ENCODE measurements at regions not wholly inside any gene's neighbourhood (a gene's known extent, or its start where the extent isn't known, plus 50 kb on each side); places are given as distances from the start of the nearest gene placed in this dataset.

DNA sequence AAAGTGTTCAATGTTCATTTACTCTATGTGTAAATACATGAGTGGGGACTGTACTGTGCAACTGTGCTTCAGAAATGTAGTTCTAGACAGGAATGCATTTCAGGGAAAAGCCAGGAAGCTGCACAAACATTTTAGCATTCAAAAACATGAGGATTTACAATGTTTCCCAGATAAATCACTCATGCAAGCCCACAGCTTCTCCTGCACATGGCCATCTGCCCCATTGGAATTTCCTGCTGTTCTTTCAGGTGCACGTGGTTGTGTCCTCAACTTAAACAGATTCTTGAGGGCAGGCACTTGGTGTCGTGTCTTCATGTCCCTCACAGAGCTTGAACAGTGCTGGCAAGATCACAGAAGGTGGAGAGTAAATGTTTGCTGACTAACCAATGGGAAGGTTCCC lies 101.5 kb downstream of the UNC5CL start:
- no peak overlapping the region for H3K9ac ChIP-seq (ENCODE audit: low read length)
- no peaks in the 10 kb centered on the region for H3K36me3 ChIP-seq (ENCODE audit: control insufficient read depth, insufficient read depth, low read length)
- no peaks in the 10 kb centered on the region for H3K27me3 ChIP-seq (ENCODE audit: control insufficient read depth, insufficient read depth, low read length)
- no peak overlapping the region for H3K27ac ChIP-seq (ENCODE audit: low read depth, low read length)
- H3K4me1 ChIP-seq (ENCODE audit: control insufficient read depth, insufficient read depth, low read length), result peaks cover 6% of the 10 kb centered on the region; the same call in 1 of the 2 replicates
- H3K9me3 ChIP-seq (ENCODE audit: control insufficient read depth, insufficient read depth, low read depth, low read length), result no peaks in the 10 kb centered on the region
- no peak overlapping the region for H3K4me3 ChIP-seq (ENCODE audit: low read depth, low read length)

GRCh38 chr6:40936818-40937251 lies 102.2 kb downstream of the UNC5CL start:
- H3K4me3 ChIP-seq (ENCODE audit: low read depth, low read length), result no peak overlapping the region
- H3K9me3 ChIP-seq (ENCODE audit: control insufficient read depth, insufficient read depth, low read depth, low read length), result no peaks in the 10 kb centered on the region
- H3K27me3 ChIP-seq (ENCODE audit: control insufficient read depth, insufficient read depth, low read length), result no peaks in the 10 kb centered on the region
- no peaks in the 10 kb centered on the region for H3K36me3 ChIP-seq (ENCODE audit: control insufficient read depth, insufficient read depth, low read length)
- no peak overlapping the region for H3K27ac ChIP-seq (ENCODE audit: low read depth, low read length)
- no peak overlapping the region for H3K9ac ChIP-seq (ENCODE audit: low read length)
- H3K4me1 ChIP-seq (ENCODE audit: control insufficient read depth, insufficient read depth, low read length), result peaks cover 6% of the 10 kb centered on the region; the same call in 1 of the 2 replicates

GRCh38 chr6:40933864-40934263 lies 105.2 kb downstream of the UNC5CL start:
- Histone ChIP-seq H3K27me3 (ENCODE audit: control insufficient read depth, insufficient read depth, low read length) (no peaks in the 10 kb centered on the region), H3K36me3 (ENCODE audit: control insufficient read depth, insufficient read depth, low read length) (no peaks in the 10 kb centered on the region), H3K27ac (ENCODE audit: low read depth, low read length) (no peak overlapping the region), H3K9ac (ENCODE audit: low read length) (no peak overlapping the region), H3K4me3 (ENCODE audit: low read depth, low read length) (no peak overlapping the region), H3K9me3 (ENCODE audit: control insufficient read depth, insufficient read depth, low read depth, low read length) (no peaks in the 10 kb centered on the region), H3K4me1 (ENCODE audit: control insufficient read depth, insufficient read depth, low read length) (peaks cover 6% of the 10 kb centered on the region; the same call in 1 of the 2 replicates)

GRCh38 chr6:40932953-40933352 lies 106.1 kb downstream of the UNC5CL start:
- no peaks in the 10 kb centered on the region for H3K27me3 ChIP-seq (ENCODE audit: control insufficient read depth, insufficient read depth, low read length)
- peaks cover 6% of the 10 kb centered on the region; the same call in 1 of the 2 replicates for H3K4me1 ChIP-seq (ENCODE audit: control insufficient read depth, insufficient read depth, low read length)
- no peaks in the 10 kb centered on the region for H3K9me3 ChIP-seq (ENCODE audit: control insufficient read depth, insufficient read depth, low read depth, low read length)
- H3K27ac ChIP-seq (ENCODE audit: low read depth, low read length), result no peak overlapping the region
- H3K9ac ChIP-seq (ENCODE audit: low read length), result no peak overlapping the region
- no peak overlapping the region for H3K4me3 ChIP-seq (ENCODE audit: low read depth, low read length)
- H3K36me3 ChIP-seq (ENCODE audit: control insufficient read depth, insufficient read depth, low read length), result no peaks in the 10 kb centered on the region

DNA sequence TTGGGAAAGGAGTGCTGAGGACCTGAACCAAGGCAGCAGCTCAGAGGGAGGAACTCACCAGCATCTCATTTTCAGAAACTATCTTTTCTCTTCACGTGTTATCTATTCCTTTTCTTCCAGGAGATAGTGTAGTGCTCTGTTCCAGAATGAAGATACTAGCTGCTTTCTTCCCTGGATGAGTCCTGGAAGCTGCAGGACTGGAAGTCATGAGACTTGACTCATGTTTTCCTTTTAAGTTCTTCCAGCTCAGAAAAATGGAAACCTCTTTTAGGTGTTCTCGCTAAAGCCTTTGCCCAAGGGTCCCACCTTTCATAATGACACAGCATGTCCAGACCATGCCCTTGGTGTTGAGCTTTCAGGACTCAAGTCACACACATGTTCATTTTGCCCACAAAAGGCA lies 106.7 kb downstream of the UNC5CL start:
- Histone ChIP-seq H3K4me1 (ENCODE audit: control insufficient read depth, insufficient read depth, low read length) (peaks cover 6% of the 10 kb centered on the region; the same call in 1 of the 2 replicates), H3K27me3 (ENCODE audit: control insufficient read depth, insufficient read depth, low read length) (no peaks in the 10 kb centered on the region), H3K4me3 (ENCODE audit: low read depth, low read length) (no peak overlapping the region), H3K36me3 (ENCODE audit: control insufficient read depth, insufficient read depth, low read length) (no peaks in the 10 kb centered on the region), H3K9ac (ENCODE audit: low read length) (no peak overlapping the region), H3K9me3 (ENCODE audit: control insufficient read depth, insufficient read depth, low read depth, low read length) (no peaks in the 10 kb centered on the region), H3K27ac (ENCODE audit: low read depth, low read length) (no peak overlapping the region)

GRCh38 chr6:40931931-40932330 lies 107.1 kb downstream of the UNC5CL start:
- H3K9me3 ChIP-seq (ENCODE audit: control insufficient read depth, insufficient read depth, low read depth, low read length), result no peaks in the 10 kb centered on the region
- H3K27me3 ChIP-seq (ENCODE audit: control insufficient read depth, insufficient read depth, low read length), result no peaks in the 10 kb centered on the region
- H3K36me3 ChIP-seq (ENCODE audit: control insufficient read depth, insufficient read depth, low read length), result no peaks in the 10 kb centered on the region
- no peak overlapping the region for H3K27ac ChIP-seq (ENCODE audit: low read depth, low read length)
- no peak overlapping the region for H3K4me3 ChIP-seq (ENCODE audit: low read depth, low read length)
- H3K4me1 ChIP-seq (ENCODE audit: control insufficient read depth, insufficient read depth, low read length), result peaks cover 4% of the 10 kb centered on the region; the same call in 1 of the 2 replicates
- no peak overlapping the region for H3K9ac ChIP-seq (ENCODE audit: low read length)

DNA sequence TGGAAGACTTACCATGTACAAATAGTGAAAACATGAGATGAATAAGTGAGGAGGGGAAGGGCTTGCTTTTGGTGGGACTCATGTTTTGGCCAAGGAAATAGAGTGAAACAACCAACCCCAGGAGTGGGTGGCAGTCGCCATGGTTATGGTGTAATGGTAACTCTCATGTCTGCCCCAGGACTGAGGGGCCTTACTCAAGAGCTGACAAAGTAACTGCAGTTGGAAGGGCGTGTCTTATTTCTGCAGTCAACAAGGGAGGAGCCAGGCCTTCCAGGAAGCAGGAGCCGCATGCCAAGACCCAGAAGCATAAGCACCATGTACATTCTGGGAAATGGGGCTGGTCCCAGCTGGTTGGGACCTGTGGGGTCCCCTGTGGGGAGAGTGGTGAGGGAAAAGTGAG lies 108.5 kb downstream of the UNC5CL start:
- Histone ChIP-seq H3K4me3 (ENCODE audit: low read depth, low read length) (no peak overlapping the region), H3K4me1 (ENCODE audit: control insufficient read depth, insufficient read depth, low read length) (no peaks in the 10 kb centered on the region), H3K9ac (ENCODE audit: low read length) (no peak overlapping the region), H3K27ac (ENCODE audit: low read depth, low read length) (no peak overlapping the region), H3K9me3 (ENCODE audit: control insufficient read depth, insufficient read depth, low read depth, low read length) (no peaks in the 10 kb centered on the region), H3K27me3 (ENCODE audit: control insufficient read depth, insufficient read depth, low read length) (no peaks in the 10 kb centered on the region), H3K36me3 (ENCODE audit: control insufficient read depth, insufficient read depth, low read length) (no peaks in the 10 kb centered on the region)

GRCh38 chr6:40930045-40930444 lies 109.0 kb downstream of the UNC5CL start:
- H3K27ac ChIP-seq (ENCODE audit: low read depth, low read length), result no peak overlapping the region
- H3K9me3 ChIP-seq (ENCODE audit: control insufficient read depth, insufficient read depth, low read depth, low read length), result no peaks in the 10 kb centered on the region
- no peak overlapping the region for H3K4me3 ChIP-seq (ENCODE audit: low read depth, low read length)
- no peaks in the 10 kb centered on the region for H3K27me3 ChIP-seq (ENCODE audit: control insufficient read depth, insufficient read depth, low read length)
- no peaks in the 10 kb centered on the region for H3K4me1 ChIP-seq (ENCODE audit: control insufficient read depth, insufficient read depth, low read length)
- no peak overlapping the region for H3K9ac ChIP-seq (ENCODE audit: low read length)
- H3K36me3 ChIP-seq (ENCODE audit: control insufficient read depth, insufficient read depth, low read length), result no peaks in the 10 kb centered on the region

DNA sequence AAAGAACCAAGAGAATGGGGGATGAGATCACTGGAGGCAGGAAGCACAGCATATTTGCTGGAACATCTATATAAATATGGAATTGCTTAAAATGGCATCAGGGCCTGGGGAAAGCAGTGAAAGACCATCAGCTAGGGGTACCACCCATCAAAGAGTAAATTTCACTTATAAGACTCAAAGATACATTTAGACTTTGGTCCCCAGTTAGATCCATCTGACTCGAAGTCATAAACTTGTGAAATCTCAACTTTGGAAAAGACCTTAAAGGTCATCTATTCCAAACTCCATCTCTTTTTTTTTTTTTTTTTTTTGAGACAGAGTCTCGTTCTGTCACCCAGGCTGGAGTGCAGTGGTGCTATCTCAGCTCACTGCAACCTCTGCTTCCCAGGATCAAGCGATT lies 109.8 kb downstream of the UNC5CL start:
- no peaks in the 10 kb centered on the region for H3K9me3 ChIP-seq (ENCODE audit: control insufficient read depth, insufficient read depth, low read depth, low read length)
- no peaks in the 10 kb centered on the region for H3K36me3 ChIP-seq (ENCODE audit: control insufficient read depth, insufficient read depth, low read length)
- H3K9ac ChIP-seq (ENCODE audit: low read length), result no peak overlapping the region
- H3K27me3 ChIP-seq (ENCODE audit: control insufficient read depth, insufficient read depth, low read length), result no peaks in the 10 kb centered on the region
- no peaks in the 10 kb centered on the region for H3K4me1 ChIP-seq (ENCODE audit: control insufficient read depth, insufficient read depth, low read length)
- no peak overlapping the region for H3K27ac ChIP-seq (ENCODE audit: low read depth, low read length)
- no peak overlapping the region for H3K4me3 ChIP-seq (ENCODE audit: low read depth, low read length)

- Histone ChIP-seq H3K36me3 (ENCODE audit: control insufficient read depth, insufficient read depth, low read length) (no peaks in the 10 kb centered on the region), H3K9ac (ENCODE audit: low read length) (no peak overlapping the region), H3K27ac (ENCODE audit: low read depth, low read length) (no peak overlapping the region), H3K4me1 (ENCODE audit: control insufficient read depth, insufficient read depth, low read length) (no peaks in the 10 kb centered on the region), H3K27me3 (ENCODE audit: control insufficient read depth, insufficient read depth, low read length) (no peaks in the 10 kb centered on the region), H3K4me3 (ENCODE audit: low read depth, low read length) (no peak overlapping the region), H3K9me3 (ENCODE audit: control insufficient read depth, insufficient read depth, low read depth, low read length) (no peaks in the 10 kb centered on the region)
Observed at GRCh38 chr6:40928763-40929162, 110.3 kb downstream of the UNC5CL start.

GRCh38 chr6:40928307-40928706 lies 110.7 kb downstream of the UNC5CL start:
- H3K27ac ChIP-seq (ENCODE audit: low read depth, low read length), result no peak overlapping the region
- no peak overlapping the region for H3K4me3 ChIP-seq (ENCODE audit: low read depth, low read length)
- no peak overlapping the region for H3K9ac ChIP-seq (ENCODE audit: low read length)
- no peaks in the 10 kb centered on the region for H3K36me3 ChIP-seq (ENCODE audit: control insufficient read depth, insufficient read depth, low read length)
- peaks cover 3% of the 10 kb centered on the region; the same call in 1 of the 2 replicates for H3K4me1 ChIP-seq (ENCODE audit: control insufficient read depth, insufficient read depth, low read length)
- no peaks in the 10 kb centered on the region for H3K9me3 ChIP-seq (ENCODE audit: control insufficient read depth, insufficient read depth, low read depth, low read length)
- no peaks in the 10 kb centered on the region for H3K27me3 ChIP-seq (ENCODE audit: control insufficient read depth, insufficient read depth, low read length)

DNA sequence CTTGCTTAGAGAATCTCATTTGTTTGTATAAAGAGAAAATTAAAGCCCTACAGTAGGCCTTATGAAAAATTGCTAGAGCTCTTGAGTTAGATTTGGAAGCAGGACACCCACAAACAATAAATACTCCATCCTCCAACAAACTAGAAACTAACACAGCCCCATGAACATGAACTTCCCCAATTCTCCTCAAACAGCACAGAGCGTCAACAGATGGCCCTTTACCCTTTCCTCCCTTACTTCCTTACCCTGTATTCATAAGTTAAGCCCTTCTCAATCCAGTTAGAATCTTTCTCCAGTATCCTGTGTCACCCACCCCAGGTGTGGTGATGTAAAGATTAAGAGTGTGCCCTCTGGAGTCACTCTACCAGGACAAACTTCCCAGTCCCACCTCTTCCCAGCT lies 113.7 kb downstream of the UNC5CL start:
- H3K27me3 ChIP-seq (ENCODE audit: control insufficient read depth, insufficient read depth, low read length), result no peaks in the 10 kb centered on the region
- H3K9me3 ChIP-seq (ENCODE audit: control insufficient read depth, insufficient read depth, low read depth, low read length), result no peaks in the 10 kb centered on the region
- H3K4me3 ChIP-seq (ENCODE audit: low read depth, low read length), result no peak overlapping the region
- H3K4me1 ChIP-seq (ENCODE audit: control insufficient read depth, insufficient read depth, low read length), result peaks cover 3% of the 10 kb centered on the region; the same call in 1 of the 2 replicates
- H3K27ac ChIP-seq (ENCODE audit: low read depth, low read length), result no peak overlapping the region
- no peak overlapping the region for H3K9ac ChIP-seq (ENCODE audit: low read length)
- H3K36me3 ChIP-seq (ENCODE audit: control insufficient read depth, insufficient read depth, low read length), result no peaks in the 10 kb centered on the region

Measured in HUES6 (cell line).